Ovary (tissue), 7 donors: ENCODE measurements at regions not wholly inside any gene's neighbourhood (a gene's known extent, or its start where the extent isn't known, plus 50 kb on each side); places are given as distances from the start of the nearest gene placed in this dataset.

Experiments
- DNase-seq, 5 donors: peaks; one replicate each; pipeline ENCODE4 v3.0.0-alpha.2; 2019 to 2020
- H3K27ac ChIP-seq, 2 donors: fragments of 200-600 bp; one replicate each; pipeline versions ENCODE4 v1.5.1 to v1.8.0; 2019 to 2022
- H3K27me3 ChIP-seq: fragments of 200-600 bp; one replicate; pipeline ENCODE4 v1.8.0; 2022
- H3K36me3 ChIP-seq: fragments of 200-600 bp; sonication (generic); one replicate; pipeline ENCODE4 v1.5.1; 2019
- H3K4me1 ChIP-seq: one replicate; pipeline ENCODE4 v1.8.1; 2013; ENCODE audit warnings: mild to moderate bottlenecking, moderate library complexity; ENCODE audit not compliant: insufficient read depth
- H3K4me3 ChIP-seq: fragments of 200-600 bp; sonication (generic); one replicate; pipeline ENCODE4 v1.5.1; 2017
- H3K9me3 ChIP-seq, 2 donors: fragments of 200-600 bp in 1 of 2; sonication (generic) in 1 of 2; one replicate each; pipeline versions ENCODE4 v1.5.1 to v1.8.1; 2013 to 2019; ENCODE audit warnings: mild to moderate bottlenecking in 1 of 2, moderate library complexity in 1 of 2
- CTCF ChIP-seq, 3 donors: fragments of 450-650 bp in 2 of 3; fragments of 200-600 bp in 1 of 3; IDR thresholded peaks; one replicate each; pipeline versions ENCODE4 v1.5.1 to v1.8.0; 2016 to 2022; ENCODE audit warnings: antibody characterized with exemption in 3 of 3, mild to moderate bottlenecking in 1 of 3
- EP300 ChIP-seq: sonication (generic); formaldehyde crosslinking; IDR thresholded peaks from one replicate; pipeline ENCODE4 v1.6.1; 2017; ENCODE audit warnings: antibody characterized with exemption
- POLR2A ChIP-seq: fragments of 450-650 bp; IDR thresholded peaks from one replicate; pipeline ENCODE4 v1.6.1; 2017; ENCODE audit warnings: antibody characterized with exemption, mild to moderate bottlenecking, moderate library complexity
- WGBS, 3 donors: extraction: QIAGEN DNeasy Blood & Tissue Kit in 1 of 3; methylation state at CpG; one replicate each; pipeline versions ENCODE4 v1.1.5 to v1.1.7; 2013 to 2017; 5-methylcytosine and 5-hydroxymethylcytosine counted together
- intact Hi-C, 4 donors: fragments of 100-400 bp; cut with DNase I; formaldehyde crosslinking; loops; one replicate each; pipeline versions ENCODE4 v1.11.0 to v1.15.1; 2022 to 2023
- donor health status: DM: no; HTN: no; CAD: no; lungs with moderate emphysema.
- donor health status: DM: no; HTN: no; CAD: no.
- donor health status: Bipolar disorder and iron deficiency.
- donor health status: DM: no; HTN: no; CAD: no.
- donor health status: DM: yes; HTN: yes; CAD: no.

- 94 to 96% (median 96%) methylated on average over 3 of the region's 3 CpGs for WGBS, 3 donors
- DNase-seq: no peak
- no peak overlapping the region for H3K4me3 ChIP-seq
- no peaks in the 10 kb centered on the region for H3K4me1 ChIP-seq
- TF ChIP-seq POLR2A (no peak), CTCF (IDR thresholded peaks at IDR 0.05) (no peak), EP300 (no peak)
- intact Hi-C loops: no loop called here
- no peak overlapping the region for H3K27ac ChIP-seq
- H3K27me3 ChIP-seq: no peaks in the 10 kb centered on the region
- no peaks in the 10 kb centered on the region for H3K36me3 ChIP-seq
- no peaks in the 10 kb centered on the region for H3K9me3 ChIP-seq
These were observed 81.4 kb upstream of the AHI1 start for GRCh38 chr6:135578976-135579375.

- TF ChIP-seq EP300 (no peak), CTCF (IDR thresholded peaks at IDR 0.05) (no peak), POLR2A (no peak)
- intact Hi-C loops: no loop called here
- Histone ChIP-seq H3K4me3 (no peak overlapping the region), H3K27me3 (no peaks in the 10 kb centered on the region), H3K27ac (no peak overlapping the region), H3K36me3 (no peaks in the 10 kb centered on the region), H3K4me1 (no peaks in the 10 kb centered on the region), H3K9me3 (no peaks in the 10 kb centered on the region)
- DNase-seq: no peak
- 94% methylated on average over 3 of the region's 3 CpGs for WGBS, 3 donors
These were observed 83.7 kb upstream of the AHI1 start for GRCh38 chr6:135581211-135581610.

- intact Hi-C loops: no loop called here
- TF ChIP-seq POLR2A (no peak), CTCF (IDR thresholded peaks at IDR 0.05) (no peak), EP300 (no peak)
- Histone ChIP-seq H3K27ac (no peak overlapping the region), H3K4me3 (no peak overlapping the region), H3K4me1 (no peaks in the 10 kb centered on the region), H3K36me3 (no peaks in the 10 kb centered on the region), H3K9me3 (no peaks in the 10 kb centered on the region), H3K27me3 (no peaks in the 10 kb centered on the region)
- no peak for DNase-seq
- WGBS, 3 donors: 50 to 71% (median 56%) methylated on average over 1 of the region's 1 CpG
These were observed 85.8 kb upstream of the AHI1 start for GRCh38 chr6:135583256-135583761.

- WGBS, 3 donors: 79 to 83% (median 80%) methylated on average over 2 of the region's 2 CpGs
These were observed 88.8 kb upstream of the AHI1 start for GRCh38 chr6:135586388-135586787.

GRCh38 chr6:135586844-135587243, 89.3 kb upstream of the AHI1 start:
- no peak overlapping the region for H3K4me3 ChIP-seq
- no peaks in the 10 kb centered on the region for H3K9me3 ChIP-seq
- H3K36me3 ChIP-seq: no peaks in the 10 kb centered on the region
- no peak overlapping the region for H3K27ac ChIP-seq
- DNase-seq: no peak
- H3K27me3 ChIP-seq: no peaks in the 10 kb centered on the region
- H3K4me1 ChIP-seq: no peaks in the 10 kb centered on the region
- 75 to 81% (median 78%) methylated on average over 4 of the region's 4 CpGs for WGBS, 3 donors
- no peak for TF ChIP-seq CTCF (IDR thresholded peaks at IDR 0.05)
- no peak for TF ChIP-seq EP300
- no peak for TF ChIP-seq POLR2A
- intact Hi-C loops: no loop called here

More at GRCh38 chr6:135586388-135586787, 88.8 kb upstream of the AHI1 start:
- TF ChIP-seq POLR2A: no peak
- no peaks in the 10 kb centered on the region for H3K4me1 ChIP-seq
- H3K27me3 ChIP-seq: no peaks in the 10 kb centered on the region
- no peaks in the 10 kb centered on the region for H3K9me3 ChIP-seq
- H3K36me3 ChIP-seq: no peaks in the 10 kb centered on the region
- no peak for DNase-seq
- no peak overlapping the region for H3K27ac ChIP-seq
- H3K4me3 ChIP-seq: no peak overlapping the region
- intact Hi-C loops: no loop called here
